ENCODE measurements at regions not wholly inside any gene's neighbourhood (a gene's known extent, or its start where the extent isn't known, plus 50 kb on each side); places are given as distances from the start of the nearest gene placed in this dataset.
"Not testable (repeated sequence)": the region's sequence is repeated elsewhere in the genome, so short reads cannot be mapped to it uniquely, and the experiment has no call there.

DNA sequence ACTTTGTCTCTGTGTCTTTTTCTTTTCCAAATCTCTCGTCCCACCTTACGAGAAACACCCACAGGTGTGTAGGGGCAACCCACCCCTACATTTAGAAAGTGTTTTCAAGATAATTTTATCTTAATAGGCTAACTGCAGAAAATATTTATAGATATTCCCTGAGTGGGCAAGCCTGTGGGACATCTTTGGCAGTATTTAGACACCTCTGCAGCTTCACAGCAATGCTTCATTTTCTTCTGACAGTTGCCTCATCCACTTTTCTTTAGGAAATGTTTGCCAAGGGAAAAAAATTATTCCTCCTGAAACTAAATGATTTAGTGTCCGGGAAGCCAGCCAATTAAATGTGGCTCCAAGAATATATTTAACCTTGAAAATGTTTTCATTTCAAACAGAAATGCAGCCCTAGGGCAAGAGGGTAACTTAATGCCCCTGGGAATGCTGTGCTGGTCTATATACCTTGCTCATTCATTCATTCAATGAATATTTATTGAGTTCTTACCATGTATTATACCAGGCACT, 290.4 kb downstream of the ABCC12 start:
- Mint-ChIP-seq H3K4me1 (ENCODE audit: unreplicated experiment) (no peaks in the 10 kb centered on the region), H3K27me3 (ENCODE audit: unreplicated experiment) (peaks cover 18% of the 10 kb centered on the region), H3K36me3 (ENCODE audit: unreplicated experiment) (no peaks in the 10 kb centered on the region), H3K27ac (ENCODE audit: unreplicated experiment) (no peak overlapping the region), H3K9me3 (ENCODE audit: unreplicated experiment) (peaks cover 5% of the 10 kb centered on the region), H3K4me3 (ENCODE audit: unreplicated experiment) (no peak overlapping the region)
- TF ChIP-seq, protein P1, sequence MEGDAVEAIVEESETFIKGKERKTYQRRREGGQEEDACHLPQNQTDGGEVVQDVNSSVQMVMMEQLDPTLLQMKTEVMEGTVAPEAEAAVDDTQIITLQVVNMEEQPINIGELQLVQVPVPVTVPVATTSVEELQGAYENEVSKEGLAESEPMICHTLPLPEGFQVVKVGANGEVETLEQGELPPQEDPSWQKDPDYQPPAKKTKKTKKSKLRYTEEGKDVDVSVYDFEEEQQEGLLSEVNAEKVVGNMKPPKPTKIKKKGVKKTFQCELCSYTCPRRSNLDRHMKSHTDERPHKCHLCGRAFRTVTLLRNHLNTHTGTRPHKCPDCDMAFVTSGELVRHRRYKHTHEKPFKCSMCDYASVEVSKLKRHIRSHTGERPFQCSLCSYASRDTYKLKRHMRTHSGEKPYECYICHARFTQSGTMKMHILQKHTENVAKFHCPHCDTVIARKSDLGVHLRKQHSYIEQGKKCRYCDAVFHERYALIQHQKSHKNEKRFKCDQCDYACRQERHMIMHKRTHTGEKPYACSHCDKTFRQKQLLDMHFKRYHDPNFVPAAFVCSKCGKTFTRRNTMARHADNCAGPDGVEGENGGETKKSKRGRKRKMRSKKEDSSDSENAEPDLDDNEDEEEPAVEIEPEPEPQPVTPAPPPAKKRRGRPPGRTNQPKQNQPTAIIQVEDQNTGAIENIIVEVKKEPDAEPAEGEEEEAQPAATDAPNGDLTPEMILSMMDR (IDR thresholded peaks at IDR 0.05) = no peak
- DNase-seq (ENCODE audit: extremely low spot score, unreplicated experiment) = no peak

DNA sequence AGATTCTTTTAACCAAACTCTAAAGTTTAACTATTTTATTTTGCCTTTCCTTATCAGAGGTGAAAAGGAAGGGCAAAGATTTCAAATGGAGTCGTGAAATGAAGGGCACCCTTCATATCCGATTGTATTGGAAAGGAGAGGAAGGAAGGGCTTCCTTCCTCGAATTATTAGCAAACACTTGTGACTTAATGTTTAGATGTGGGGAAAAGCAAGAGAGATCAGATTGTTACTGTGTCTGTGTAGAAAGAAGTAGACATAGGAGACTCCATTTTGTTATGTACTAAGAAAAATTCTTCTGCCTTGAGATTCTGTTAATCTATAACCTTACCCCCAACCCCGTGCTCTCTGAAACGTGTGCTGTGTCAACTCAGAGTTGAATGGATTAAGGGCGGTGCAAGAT, 291.5 kb downstream of the ABCC12 start:
- not testable (repeated sequence) for DNase-seq (ENCODE audit: extremely low spot score, unreplicated experiment); H3K27ac Mint-ChIP-seq (ENCODE audit: unreplicated experiment); H3K4me1 Mint-ChIP-seq (ENCODE audit: unreplicated experiment); H3K9me3 Mint-ChIP-seq (ENCODE audit: unreplicated experiment); H3K4me3 Mint-ChIP-seq (ENCODE audit: unreplicated experiment); H3K36me3 Mint-ChIP-seq (ENCODE audit: unreplicated experiment)
- H3K27me3 Mint-ChIP-seq (ENCODE audit: unreplicated experiment) = peaks cover 18% of the 10 kb centered on the region

DNA sequence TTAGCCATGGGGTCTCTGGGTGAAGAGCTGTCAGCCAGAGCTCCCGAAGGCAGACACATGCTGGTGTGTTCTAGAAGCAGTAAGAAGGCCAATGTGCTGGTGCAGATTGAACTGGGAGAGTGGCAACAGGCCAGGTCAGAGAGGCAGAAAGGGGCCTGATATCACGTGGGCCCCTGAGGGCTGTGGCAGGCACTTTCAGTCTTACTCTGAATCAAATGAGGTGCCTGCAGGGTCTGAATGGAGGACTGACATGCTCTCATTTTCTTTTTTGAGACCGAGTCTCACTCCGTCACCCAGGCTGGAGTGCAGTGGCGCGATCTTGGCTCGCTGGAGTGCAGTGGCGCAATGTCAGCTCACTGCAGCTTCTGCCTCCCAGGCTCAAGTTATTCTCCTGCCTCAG, 293.8 kb downstream of the ABCC12 start:
- TF ChIP-seq, protein P1 (IDR thresholded peaks at IDR 0.05) = no peak
- H3K27me3 Mint-ChIP-seq (ENCODE audit: unreplicated experiment) = peaks cover 18% of the 10 kb centered on the region
- no peak for DNase-seq (ENCODE audit: extremely low spot score, unreplicated experiment)
- H3K4me3 Mint-ChIP-seq (ENCODE audit: unreplicated experiment) = no peak overlapping the region
- H3K27ac Mint-ChIP-seq (ENCODE audit: unreplicated experiment) = no peak overlapping the region
- no peaks in the 10 kb centered on the region for H3K36me3 Mint-ChIP-seq (ENCODE audit: unreplicated experiment)
- no peaks in the 10 kb centered on the region for H3K4me1 Mint-ChIP-seq (ENCODE audit: unreplicated experiment)
- no peaks in the 10 kb centered on the region for H3K9me3 Mint-ChIP-seq (ENCODE audit: unreplicated experiment)

DNA sequence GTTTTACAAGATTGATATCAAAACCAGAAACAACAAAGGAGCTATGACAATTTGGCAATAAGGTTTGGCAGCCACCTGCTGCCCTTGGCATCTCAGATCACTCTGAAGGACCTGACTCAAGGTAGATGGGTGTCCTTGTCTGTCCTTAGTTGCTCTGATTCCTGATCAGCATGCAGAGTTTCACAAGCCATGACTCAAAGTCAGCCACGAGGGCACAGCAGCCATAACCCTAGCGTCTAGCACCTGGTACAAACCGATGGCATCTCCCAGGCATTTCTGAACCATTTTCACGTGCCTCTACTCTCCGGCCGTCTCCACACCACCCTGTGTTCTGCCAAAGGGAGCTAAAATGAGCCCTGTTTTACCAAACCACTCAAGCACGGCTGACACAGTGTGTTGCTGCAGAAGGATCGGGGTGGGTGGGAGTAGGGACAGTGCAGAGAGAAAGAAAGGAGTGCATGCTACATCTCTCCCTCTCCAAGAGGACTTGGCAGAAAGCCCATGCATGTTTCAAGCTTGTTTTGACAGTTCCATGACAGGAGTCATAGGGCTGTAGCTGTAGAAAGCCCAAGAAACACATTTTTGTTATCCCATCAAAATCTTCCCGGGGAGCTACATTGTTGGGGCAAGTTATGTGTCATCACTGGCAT, 297.3 kb downstream of the ABCC12 start:
- Mint-ChIP-seq H3K4me1 (ENCODE audit: unreplicated experiment) (no peaks in the 10 kb centered on the region), H3K9me3 (ENCODE audit: unreplicated experiment) (peaks cover 6% of the 10 kb centered on the region), H3K36me3 (ENCODE audit: unreplicated experiment) (no peaks in the 10 kb centered on the region), H3K27me3 (ENCODE audit: unreplicated experiment) (peaks cover 6% of the 10 kb centered on the region), H3K4me3 (ENCODE audit: unreplicated experiment) (no peak overlapping the region), H3K27ac (ENCODE audit: unreplicated experiment) (no peak overlapping the region)
- DNase-seq (ENCODE audit: extremely low spot score, unreplicated experiment) = no peak
- TF ChIP-seq, protein P1 (IDR thresholded peaks at IDR 0.05) = no peak

DNA sequence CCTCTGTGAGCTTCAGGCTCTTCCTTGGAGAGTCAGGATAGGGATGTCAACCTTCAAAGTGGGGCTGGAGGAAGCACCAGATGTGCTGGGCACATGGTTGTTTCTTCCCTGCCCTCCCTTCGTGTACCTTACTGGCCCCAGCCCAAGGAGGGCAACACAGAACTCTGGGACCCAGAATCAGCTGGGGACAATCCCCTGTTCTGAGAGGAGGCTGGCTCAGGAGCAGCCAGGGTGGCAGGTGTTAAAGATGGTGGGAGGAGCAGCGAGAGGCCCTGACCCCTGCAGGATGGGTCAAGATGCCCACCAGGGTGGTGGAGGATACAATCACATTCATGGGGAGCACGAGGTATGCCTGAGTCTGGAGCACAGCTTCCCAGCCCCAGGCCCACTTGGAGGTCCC, 300.4 kb downstream of the ABCC12 start:
- peaks cover 6% of the 10 kb centered on the region for H3K9me3 Mint-ChIP-seq (ENCODE audit: unreplicated experiment)
- no peaks in the 10 kb centered on the region for H3K4me1 Mint-ChIP-seq (ENCODE audit: unreplicated experiment)
- DNase-seq (ENCODE audit: extremely low spot score, unreplicated experiment) = peak; percentile 74
- H3K27ac Mint-ChIP-seq (ENCODE audit: unreplicated experiment) = no peak overlapping the region
- TF ChIP-seq, protein P1 (IDR thresholded peaks at IDR 0.05) = no peak
- no peaks in the 10 kb centered on the region for H3K27me3 Mint-ChIP-seq (ENCODE audit: unreplicated experiment)
- no peak overlapping the region for H3K4me3 Mint-ChIP-seq (ENCODE audit: unreplicated experiment)
- no peaks in the 10 kb centered on the region for H3K36me3 Mint-ChIP-seq (ENCODE audit: unreplicated experiment)
